Posterior vena cava (tissue), 2 donors: ENCODE measurements at regions not wholly inside any gene's neighbourhood (a gene's known extent, or its start where the extent isn't known, plus 50 kb on each side); places are given as distances from the start of the nearest gene placed in this dataset.

ENCODE experiments used
- DNase-seq: peaks from one replicate; pipeline ENCODE4 v3.0.0-alpha.2; 2020; ENCODE audit warnings: low spot score
- intact Hi-C, 2 donors: fragments of 100-400 bp; cut with DNase I; formaldehyde crosslinking; loops; one replicate each; pipeline versions ENCODE4 v1.14.1 to v1.14.2; 2022 to 2023
- donor health status: DM: yes; HTN: yes; CAD: no.
- donor health status: DM: yes; HTN: yes; CAD: no.

DNA sequence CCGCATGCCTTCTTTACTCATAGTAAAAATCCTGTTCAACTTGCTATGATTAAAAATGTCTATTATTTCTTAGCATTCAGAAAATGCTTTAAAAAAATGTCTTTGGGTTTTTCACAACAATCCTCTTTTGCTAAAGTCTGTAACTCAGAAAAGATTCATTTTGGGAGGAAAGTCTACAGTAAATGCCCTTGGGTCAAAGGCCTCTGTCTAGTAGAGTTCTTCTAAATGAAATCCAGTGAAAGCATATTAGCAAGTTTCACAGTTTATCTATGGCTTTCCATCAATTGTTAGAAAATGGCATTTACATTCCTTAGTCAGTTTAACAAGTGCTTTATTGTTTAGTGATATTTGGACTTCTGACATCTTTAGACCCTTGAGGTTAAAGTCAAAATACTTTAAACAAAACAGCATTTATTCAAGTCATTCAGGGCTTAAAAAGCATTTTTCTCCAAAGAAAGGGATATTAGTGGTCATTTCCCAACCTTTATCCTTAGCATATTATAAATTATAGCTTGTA is 137.1 kb upstream of the TARS1 start:
- DNase-seq, result no peak
- intact Hi-C loops, result no loop called here

DNA sequence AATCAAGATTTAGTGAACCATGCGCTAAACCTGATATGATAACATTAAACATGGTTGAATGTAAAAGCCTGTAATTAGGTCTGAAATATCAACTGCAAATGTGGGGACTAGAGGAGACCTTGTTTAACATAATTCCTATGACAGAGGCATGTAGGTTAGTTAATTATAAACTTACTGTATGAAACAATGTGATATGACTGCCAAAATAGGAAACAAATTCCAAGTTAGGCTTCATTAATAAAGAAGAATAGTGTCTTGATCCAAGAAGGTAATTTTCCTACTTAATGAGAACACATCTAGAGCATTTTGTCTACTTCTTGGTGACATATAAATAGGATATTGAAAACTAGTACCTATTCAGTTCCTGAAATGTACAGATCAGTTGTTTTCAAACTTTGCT is 136.2 kb upstream of the TARS1 start:
- intact Hi-C loops, result no loop called here
- no peak for DNase-seq

DNA sequence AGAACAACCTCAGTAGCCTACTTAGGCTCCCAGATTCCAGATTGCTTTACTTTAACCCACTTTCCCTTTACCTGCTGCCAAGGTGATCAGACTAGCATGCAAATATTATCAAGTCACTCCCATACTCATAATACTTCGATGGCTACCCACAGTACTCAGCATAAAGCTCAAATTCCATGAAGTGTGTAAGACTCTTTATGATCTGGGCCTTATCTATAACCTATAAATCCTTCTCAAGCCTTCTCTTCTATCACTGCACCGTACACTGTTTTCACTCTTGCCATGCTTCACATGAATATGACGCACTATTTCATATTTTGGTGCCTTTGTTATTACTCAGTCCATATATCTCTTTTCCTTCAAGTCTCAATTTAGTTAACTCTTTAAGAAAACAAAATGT is 135.2 kb upstream of the TARS1 start:
- DNase-seq, result no peak
- intact Hi-C loops, result no loop called here

DNA sequence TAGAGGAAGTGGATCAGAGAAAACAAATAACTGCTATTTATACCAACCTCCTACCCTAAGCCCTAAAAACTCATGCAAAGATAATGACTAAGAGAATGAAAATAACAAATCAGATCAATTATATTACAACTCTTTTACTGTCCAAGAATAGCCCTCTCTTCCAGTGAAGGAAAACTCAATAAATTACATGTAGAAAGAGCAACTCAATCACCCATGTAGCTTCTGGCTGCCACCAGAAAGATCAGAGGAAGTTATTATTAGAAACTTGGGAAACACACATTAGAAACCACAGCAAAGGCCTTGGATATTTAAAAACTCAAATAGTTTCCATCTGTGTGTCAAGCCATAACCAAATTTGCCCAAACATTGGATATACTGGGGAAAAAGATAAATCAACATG is 134.0 kb upstream of the TARS1 start:
- intact Hi-C loops, result no loop called here
- no peak for DNase-seq

DNA sequence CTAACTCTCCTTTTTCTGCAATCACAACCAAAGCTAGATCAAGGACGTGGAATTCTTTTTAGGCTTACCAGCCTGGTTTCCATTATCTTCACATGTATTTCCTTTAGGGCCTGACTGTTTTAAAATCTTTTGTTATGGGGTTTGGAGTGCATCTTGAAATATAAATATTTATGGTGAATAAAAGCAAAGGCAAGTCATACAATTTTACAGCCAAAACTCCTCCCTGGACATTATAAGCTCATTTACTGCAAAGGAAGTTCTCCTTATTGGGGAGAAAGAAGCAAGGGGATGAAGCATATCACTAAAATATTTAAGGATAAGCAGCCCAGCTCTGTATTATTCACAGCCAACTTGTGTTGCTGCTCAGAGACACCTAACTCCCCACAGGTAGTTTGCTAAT is 132.2 kb upstream of the TARS1 start:
- intact Hi-C loops, result no loop called here
- DNase-seq, result no peak

DNA sequence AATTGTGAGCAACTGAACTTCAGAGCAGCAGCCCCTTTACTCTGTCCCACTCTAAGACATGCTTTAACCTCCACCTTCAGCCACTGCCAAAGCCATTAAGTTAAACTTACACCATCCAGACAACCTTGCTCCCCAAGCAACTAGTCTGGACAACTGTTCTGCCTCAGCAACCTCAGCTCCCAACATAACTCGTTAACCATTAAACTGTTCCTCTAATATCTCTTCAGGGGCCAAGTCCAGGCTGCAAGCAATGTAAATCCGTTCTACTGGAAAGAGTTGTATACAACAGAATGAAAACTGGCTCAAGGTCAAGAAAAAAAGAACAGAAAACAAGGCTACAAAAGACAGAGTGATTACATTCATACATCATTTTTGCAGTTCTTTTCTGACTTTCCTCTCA is 131.7 kb upstream of the TARS1 start:
- intact Hi-C loops, result no loop called here

DNA sequence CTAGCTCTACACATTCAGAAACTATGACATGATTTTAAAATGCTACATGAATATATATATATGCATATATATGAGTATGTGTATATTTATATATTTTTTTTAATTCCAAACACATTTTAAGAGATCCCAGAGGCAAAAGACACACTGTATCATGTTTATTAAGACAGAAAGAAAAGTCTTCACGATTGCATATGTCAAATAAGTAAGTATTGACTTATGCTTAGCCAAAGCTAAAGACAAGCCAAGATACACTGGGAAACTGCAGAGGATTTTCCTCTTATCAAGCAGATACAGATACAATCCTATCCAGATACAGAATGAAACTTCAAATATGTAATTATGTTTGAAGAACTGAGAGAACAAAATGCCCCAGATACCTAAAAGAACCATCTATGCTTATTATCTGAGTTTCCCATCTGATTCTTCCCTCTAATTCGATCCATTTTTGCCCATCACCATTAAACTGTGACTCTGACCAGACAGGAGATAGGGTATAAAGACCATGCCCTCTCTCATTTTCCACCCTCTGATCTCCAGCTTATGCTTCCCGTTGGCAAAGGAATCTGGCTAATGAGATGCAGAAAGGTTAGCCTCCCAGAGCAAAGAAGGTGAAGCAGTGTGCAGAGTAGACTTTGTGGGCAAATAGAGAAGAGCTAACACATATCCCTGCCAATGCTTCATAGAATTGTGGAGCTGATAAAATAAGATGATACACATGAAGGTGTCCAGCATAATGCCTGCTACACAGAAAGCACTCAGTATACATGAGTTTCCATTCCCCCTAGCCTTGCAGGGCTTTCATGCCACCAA is 131.0 kb upstream of the TARS1 start:
- no peak for DNase-seq
- intact Hi-C loops, result no loop called here

More for the DNA sequence above, 131.7 kb upstream of the TARS1 start:
- DNase-seq, result no peak

DNA sequence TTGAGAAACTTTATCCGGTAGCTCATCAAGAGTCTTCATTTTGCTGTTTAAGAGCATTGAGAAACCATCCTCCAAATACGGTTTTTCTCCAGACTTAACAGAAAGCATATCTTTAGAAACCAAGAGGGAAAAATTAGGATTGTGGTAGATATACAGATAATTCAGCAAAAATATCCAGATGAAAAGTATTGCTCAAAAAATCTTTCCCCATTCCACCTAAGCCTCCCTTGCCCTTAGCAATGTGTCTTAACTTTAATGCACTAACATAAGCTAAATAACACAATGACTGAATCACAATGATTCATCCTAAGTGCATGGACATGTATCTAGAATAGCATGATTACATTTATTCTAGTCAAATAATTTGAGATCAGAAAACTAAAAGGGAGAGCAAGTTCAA is 130.3 kb upstream of the TARS1 start:
- intact Hi-C loops, result no loop called here
- DNase-seq, result no peak

DNA sequence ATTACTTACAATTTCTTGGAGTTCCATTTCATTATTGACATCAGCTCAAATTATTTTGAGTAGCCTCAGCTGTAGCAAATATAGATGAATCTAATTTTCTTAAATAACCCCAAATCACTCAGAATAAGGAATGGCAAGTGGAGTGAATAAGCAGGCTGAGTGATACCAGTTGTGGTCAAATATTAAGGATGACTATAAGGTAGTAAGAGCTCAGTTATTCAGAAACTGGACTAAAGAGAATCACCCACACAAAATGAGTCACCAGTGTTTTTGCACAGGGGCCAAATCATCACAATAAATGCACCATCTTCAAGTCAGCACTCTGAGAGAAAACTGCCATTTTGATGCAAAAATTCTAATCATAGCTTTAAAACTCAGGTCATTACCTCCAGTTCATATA is 128.9 kb upstream of the TARS1 start:
- intact Hi-C loops, result no loop called here
- DNase-seq, result no peak

DNA sequence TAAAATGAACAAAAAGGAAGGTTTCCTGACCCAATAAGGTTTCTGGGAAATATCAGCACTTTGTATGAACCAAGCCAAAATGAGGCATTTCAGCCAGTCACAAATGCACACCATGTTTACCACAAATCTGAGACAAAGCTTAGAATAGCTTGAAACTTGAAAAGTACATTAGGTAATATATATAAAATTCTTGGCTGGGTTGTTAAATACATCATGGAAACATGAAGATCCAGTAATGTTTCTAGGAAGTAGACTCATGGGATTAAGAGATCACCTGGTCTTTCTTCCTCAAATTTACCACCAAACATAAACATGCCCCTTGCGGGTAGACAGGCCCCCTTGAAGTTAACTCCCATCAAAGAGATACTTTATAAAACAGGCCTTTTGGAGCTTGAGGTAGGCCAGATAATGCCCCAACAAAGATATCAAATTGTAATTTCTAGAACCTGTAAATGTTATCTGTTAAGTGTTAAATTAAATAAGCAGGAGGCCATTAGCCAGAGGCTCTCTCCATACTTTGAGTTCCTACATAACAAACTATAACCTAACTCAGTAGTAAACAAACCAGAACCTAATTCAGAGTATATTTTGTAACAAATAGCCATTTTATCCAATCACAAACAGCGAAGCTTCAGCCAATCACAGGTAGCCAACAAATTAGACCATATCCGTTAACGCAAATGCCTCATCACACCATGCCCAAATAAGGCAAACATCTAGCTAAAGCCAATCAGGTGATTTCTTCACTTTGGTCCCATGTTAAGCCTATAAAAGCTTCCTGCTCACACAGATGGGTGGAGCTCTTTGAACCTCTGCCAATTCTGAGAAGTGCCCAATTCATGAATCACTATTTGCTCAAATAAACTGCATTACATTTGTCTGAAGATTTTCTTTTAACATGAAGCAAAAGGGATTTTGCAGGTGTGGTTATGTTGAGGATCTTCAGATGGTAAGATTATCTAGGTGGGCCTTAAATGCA is 127.9 kb upstream of the TARS1 start:
- DNase-seq, result no peak
- intact Hi-C loops, result no loop called here

DNA sequence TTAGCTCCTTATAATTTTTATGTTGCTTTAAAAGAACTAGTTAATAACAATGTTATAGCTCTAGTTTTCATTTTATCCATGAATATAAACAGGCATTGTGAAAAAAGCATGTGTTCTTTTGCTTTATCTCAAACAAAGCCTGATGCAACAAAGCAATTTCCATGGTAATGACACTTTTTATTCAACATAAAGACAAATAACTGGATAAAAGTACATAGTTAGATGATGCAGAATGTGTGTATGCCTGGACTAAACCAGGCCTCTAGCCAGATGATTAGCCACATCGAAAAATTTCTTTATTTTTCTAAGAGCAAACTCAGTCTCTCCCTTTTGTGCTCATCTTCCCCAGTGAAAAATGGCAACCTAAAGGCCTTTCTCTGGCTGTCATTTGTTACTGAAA is 125.6 kb upstream of the TARS1 start:
- no peak for DNase-seq
- intact Hi-C loops, result no loop called here

DNA sequence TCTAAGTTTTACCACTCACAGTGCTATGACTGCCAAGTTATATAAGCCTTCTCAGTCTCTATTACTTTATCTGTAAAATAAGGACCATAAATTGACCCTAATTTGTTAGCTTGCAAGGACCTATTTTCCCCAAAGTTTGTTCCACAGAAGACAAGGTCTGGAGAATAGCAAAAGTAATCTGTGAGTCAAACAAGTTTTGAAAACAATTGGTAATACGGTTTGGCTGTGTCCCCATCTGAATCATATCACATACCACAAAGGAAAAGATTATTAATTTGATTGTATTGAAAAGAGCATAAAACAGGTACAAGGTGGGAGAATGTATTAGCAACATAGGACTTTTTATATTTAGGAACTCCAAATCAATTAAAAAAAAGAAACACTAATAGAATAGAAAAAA is 124.0 kb upstream of the TARS1 start:
- intact Hi-C loops, result no loop called here
- DNase-seq, result no peak

DNA sequence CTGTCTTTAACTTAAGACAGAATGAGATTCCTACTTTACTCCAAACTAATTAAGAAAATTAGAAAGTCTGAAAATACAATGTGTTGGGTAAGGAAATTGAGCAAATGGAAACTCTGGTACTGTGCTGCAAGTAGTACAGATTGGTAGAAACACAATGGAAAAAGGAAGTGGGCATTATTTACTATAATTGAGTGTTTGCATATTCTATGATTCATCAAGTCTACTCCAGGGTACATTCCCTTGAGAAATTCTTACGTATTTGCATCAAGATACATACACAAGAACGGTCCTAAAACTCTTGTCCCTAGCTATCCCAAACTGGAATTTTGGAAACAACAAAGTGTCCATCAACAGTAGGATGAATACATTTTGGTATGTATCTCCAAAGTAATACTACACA is 123.5 kb upstream of the TARS1 start:
- intact Hi-C loops, result no loop called here
- DNase-seq, result no peak

DNA sequence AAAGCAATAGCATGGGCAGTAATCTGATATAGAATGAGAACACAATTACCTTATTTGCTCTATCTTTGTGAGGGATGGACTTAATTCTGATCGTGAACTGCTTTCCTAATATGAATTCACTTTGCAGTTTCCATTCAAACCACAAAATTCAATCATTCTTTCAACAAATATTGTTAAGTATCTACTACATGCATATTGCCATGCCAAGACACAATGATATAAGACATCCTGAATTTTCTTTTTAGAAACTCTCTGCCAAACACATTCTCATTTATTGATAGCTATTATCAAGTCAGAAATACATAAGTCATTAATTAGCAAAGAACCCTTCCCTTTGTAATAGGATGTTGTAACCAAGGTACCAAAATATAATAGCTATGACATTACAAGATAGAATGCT is 121.6 kb upstream of the TARS1 start:
- no peak for DNase-seq
- intact Hi-C loops, result no loop called here

DNA sequence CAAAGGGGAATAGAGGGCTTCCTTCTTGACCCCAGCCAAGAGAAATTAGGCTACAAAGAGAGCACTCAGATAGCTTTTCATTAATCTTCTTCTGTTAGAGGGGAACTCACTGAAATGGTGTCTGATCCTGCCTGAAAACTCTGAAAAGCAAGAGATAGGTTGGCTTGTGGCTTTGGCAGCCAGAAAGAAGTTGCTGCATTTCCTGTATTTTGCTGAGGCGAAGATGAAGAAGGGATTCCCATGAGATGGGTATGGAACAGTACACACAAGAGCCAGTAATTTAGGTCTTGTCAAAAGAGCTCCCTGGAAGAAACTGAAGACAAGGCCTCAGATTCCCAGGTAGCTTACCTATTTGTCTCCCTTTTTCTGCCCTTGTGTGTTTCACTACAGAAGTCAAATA is 120.9 kb upstream of the TARS1 start:
- DNase-seq, result no peak
- intact Hi-C loops, result no loop called here

DNA sequence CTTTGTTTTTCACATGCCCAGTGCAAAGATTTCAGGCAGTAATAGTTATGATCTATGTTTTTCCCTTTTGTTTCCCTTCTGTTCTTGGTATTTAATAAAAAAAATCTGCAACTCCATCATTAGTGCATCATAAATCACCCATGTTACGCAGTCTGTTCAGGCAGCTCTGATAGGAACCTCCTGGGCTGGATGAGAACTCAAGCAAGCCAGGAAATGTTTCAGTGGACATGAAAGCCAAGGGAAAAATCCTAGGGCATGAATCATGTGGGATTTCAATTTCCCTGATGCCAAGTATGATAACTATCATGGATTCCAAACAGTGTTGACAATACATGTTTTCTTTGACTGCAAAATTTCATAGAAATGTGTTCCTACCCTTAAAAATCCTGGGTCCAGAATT is 119.7 kb upstream of the TARS1 start:
- no peak for DNase-seq
- intact Hi-C loops, result no loop called here

DNA sequence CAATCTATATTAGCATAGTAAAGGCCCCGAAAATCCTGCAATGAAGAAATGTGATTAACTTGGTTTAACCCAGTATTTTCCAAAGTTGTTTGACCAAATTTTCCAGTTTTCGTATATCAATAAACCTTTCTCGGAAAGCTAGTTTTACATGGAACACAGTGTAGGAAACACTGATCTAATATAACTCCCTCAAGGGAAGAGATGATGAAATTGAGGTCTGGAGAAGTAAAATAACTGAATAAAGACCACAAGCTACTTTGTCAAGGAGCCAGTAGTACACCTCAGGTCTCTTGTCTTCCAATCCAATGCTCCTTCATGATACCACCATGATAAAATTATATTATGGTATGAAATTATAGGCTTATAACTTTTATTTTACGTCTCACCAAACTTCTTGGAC is 118.1 kb upstream of the TARS1 start:
- intact Hi-C loops, result no loop called here
- no peak for DNase-seq

DNA sequence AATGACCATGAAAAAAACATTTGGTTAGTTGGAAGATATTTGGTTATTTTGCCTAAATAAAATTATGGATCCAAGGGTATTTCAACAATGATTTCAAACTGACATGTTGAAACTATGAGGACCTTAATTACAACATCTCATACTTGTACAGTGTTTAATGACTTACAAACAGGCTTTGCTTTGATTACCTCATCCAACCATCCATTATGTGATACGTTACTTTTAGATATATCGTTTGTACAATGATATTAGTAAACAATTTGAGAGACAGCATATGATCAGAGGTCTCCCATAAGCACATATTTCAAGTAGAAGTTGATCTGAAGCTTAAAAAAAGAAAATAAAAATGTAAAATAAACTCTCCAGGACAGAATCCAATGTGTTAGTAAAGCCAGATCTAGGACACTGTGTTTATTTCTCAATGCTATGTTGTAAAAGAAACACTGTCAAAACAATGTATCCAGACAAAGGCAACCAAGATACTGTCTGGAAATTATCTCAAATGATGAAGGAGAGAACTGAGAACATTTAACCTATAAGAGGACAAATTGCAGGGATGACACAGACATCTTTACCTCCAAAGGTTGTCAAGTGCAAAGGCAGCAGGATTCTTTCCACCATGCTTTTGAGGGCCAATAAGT is 116.0 kb upstream of the TARS1 start:
- DNase-seq, result no peak
- intact Hi-C loops, result no loop called here

DNA sequence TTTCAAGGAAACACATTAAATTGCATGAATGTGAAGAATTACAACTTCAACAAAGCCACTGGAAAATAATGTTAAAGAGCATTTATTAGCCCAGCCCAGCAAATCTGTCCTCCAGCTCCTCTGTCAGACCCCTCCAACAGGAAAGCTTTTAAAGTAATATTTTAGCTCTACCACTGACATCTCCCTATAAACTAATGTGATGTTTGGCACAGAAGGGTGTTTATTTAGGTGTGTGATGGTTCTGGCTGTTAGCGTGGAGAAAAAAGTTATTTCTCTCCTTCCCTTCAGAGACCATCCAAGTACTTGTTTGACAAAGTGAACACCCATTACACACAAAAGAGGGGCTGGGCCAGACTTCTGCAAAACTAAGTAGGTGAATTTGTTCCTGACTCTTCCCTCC is 111.9 kb upstream of the TARS1 start:
- intact Hi-C loops, result no loop called here

DNA sequence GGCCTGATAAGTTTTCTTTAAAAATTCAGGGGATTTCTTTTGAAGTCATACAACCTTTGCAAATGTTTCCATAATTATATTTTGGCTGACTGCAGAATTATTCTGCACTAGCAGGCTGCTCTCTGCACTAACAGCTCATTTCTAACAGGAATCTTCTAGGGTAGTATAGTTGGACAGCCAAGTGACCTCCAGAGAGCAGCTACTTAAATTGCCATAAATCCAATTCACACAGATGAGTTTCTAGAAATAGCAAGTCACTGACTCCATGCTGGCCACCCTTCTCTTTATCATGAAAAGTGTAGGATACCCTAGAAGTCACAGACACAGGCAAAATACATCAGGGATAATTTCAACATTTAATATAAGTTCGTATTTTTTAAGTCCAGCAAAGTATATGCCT is 110.9 kb upstream of the TARS1 start:
- DNase-seq, result no peak
- intact Hi-C loops, result no loop called here

More for the DNA sequence above, 111.9 kb upstream of the TARS1 start:
- DNase-seq, result no peak
